ENCODE measurements at regions not wholly inside any gene's neighbourhood (a gene's known extent, or its start where the extent isn't known, plus 50 kb on each side); places are given as distances from the start of the nearest gene placed in this dataset.

DNA sequence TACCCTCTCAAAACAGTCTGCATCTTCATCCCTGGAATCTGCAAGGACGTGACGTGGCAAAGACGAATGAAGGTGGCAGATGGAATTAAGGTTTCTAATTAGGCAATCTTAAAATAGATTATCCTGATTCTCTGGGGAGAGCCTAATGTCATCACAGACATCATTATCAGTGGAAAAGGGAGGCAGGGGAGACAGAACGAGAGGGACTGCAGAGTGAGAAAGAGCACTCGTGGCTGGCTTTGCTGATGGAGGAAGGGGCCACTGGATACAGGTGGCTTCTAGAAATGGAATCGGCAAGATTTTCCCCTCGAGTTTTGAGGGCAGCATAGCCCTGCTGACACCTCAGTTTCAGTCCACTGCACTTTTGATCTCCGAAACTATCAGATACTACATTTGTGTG lies 110.6 kb downstream of the ASMT start:
- no peak for TF ChIP-seq CTCF (IDR thresholded peaks at IDR 0.05)
- no peak for TF ChIP-seq POLR2A (IDR thresholded peaks at IDR 0.05)
